ENCODE measurements at regions not wholly inside any gene's neighbourhood (a gene's known extent, or its start where the extent isn't known, plus 50 kb on each side); places are given as distances from the start of the nearest gene placed in this dataset.
A peak's percentile ranks its signal among the peaks of the same experiment; 100 is the strongest.

- H3K4me3 ChIP-seq (ENCODE audit: low read depth, low read length) = no peak overlapping the region
- TF ChIP-seq CTCF (IDR thresholded peaks at IDR 0.05; ENCODE audit: insufficient read depth, low read depth, low read length) = no peak
- peak; percentile 2 for DNase-seq (ENCODE audit: low read depth)
Measured at GRCh38 chr3:153591561-153592245, 429.7 kb downstream of the RAP2B start.

- no peak overlapping the region for H3K4me3 ChIP-seq (ENCODE audit: low read depth, low read length)
- TF ChIP-seq CTCF (IDR thresholded peaks at IDR 0.05; ENCODE audit: insufficient read depth, low read depth, low read length) = peak; percentile 72
- peak; percentile 29 for DNase-seq (ENCODE audit: low read depth)
Measured at GRCh38 chr3:153595186-153595815, 433.3 kb downstream of the RAP2B start.

- no peak for DNase-seq (ENCODE audit: low read depth)
- no peak overlapping the region for H3K4me3 ChIP-seq (ENCODE audit: low read depth, low read length)
- TF ChIP-seq CTCF (IDR thresholded peaks at IDR 0.05; ENCODE audit: insufficient read depth, low read depth, low read length) = no peak
Measured at GRCh38 chr3:153596401-153596800, 434.4 kb downstream of the RAP2B start.

GRCh38 chr3:153599685-153600084 is 437.7 kb downstream of the RAP2B start:
- H3K4me3 ChIP-seq (ENCODE audit: low read depth, low read length) = no peak overlapping the region
- DNase-seq (ENCODE audit: low read depth) = peak; percentile 73
- no peak for TF ChIP-seq CTCF (IDR thresholded peaks at IDR 0.05; ENCODE audit: insufficient read depth, low read depth, low read length)

- no peak for TF ChIP-seq CTCF (IDR thresholded peaks at IDR 0.05; ENCODE audit: insufficient read depth, low read depth, low read length)
Measured at GRCh38 chr3:153600896-153601295, 438.9 kb downstream of the RAP2B start.

GRCh38 chr3:153601374-153601853 is 439.4 kb downstream of the RAP2B start:
- no peak for TF ChIP-seq CTCF (IDR thresholded peaks at IDR 0.05; ENCODE audit: insufficient read depth, low read depth, low read length)
- no peak overlapping the region for H3K4me3 ChIP-seq (ENCODE audit: low read depth, low read length)
- peak; percentile 5 for DNase-seq (ENCODE audit: low read depth)

More at GRCh38 chr3:153600896-153601295, 438.9 kb downstream of the RAP2B start:
- DNase-seq (ENCODE audit: low read depth) = peak; percentile 6
- no peak overlapping the region for H3K4me3 ChIP-seq (ENCODE audit: low read depth, low read length)

All from fibroblast of villous mesenchyme (primary cell).